ENCODE measurements at regions not wholly inside any gene's neighbourhood (a gene's known extent, or its start where the extent isn't known, plus 50 kb on each side); places are given as distances from the start of the nearest gene placed in this dataset.

GRCh38 chr17:6322316-6322715 lies 112.6 kb downstream of the AIPL1 start:
- no peaks in the 10 kb centered on the region for H3K36me3 ChIP-seq (ENCODE audit: control insufficient read depth in 4 of 4, insufficient read depth in 4 of 4, low read length in 4 of 4)
- no peak for ATAC-seq (ENCODE audit: insufficient read depth, low FRiP score)
- H3K9me3 ChIP-seq (ENCODE audit: control insufficient read depth in 4 of 4, insufficient read depth in 3 of 4, low read length in 3 of 4): peaks cover 0 to 2% (median 0%) of the 10 kb centered on the region in 4 donors
- no peak overlapping the region for H3K9ac ChIP-seq (ENCODE audit: insufficient read depth in 1 of 2, low read length in 2 of 2)
- TF ChIP-seq CTCF (IDR thresholded peaks at IDR 0.05; ENCODE audit: control extremely low read depth, extremely low read depth): no peak
- peaks cover 0 to 11% (median 0%) of the 10 kb centered on the region in 5 donors for H3K4me1 ChIP-seq (ENCODE audit: control insufficient read depth in 5 of 5, insufficient read depth in 5 of 5, low read length in 5 of 5)
- H3K4me3 ChIP-seq: no peak overlapping the region
- H3K27ac ChIP-seq (ENCODE audit: low read depth in 1 of 2, low read length in 1 of 2): no peak overlapping the region
- 89 to 91% methylated on average over 4 of the region's 4 CpGs for WGBS, 2 donors
- peaks cover 0 to 4% (median 0%) of the 10 kb centered on the region in 3 donors for H3K27me3 ChIP-seq (ENCODE audit: control insufficient read depth in 3 of 3, insufficient read depth in 3 of 3, low read length in 2 of 3)
- DNase-seq: no peak

- WGBS, 2 donors: 68 to 73% methylated on average over 3 of the region's 3 CpGs
- no peak for TF ChIP-seq CTCF (IDR thresholded peaks at IDR 0.05; ENCODE audit: control extremely low read depth, extremely low read depth)
Observed at GRCh38 chr17:6314311-6314710, 120.6 kb downstream of the AIPL1 start.

GRCh38 chr17:6313835-6314234 lies 121.1 kb downstream of the AIPL1 start:
- Histone ChIP-seq H3K9ac (ENCODE audit: insufficient read depth in 1 of 2, low read length in 2 of 2) (no peak overlapping the region), H3K36me3 (ENCODE audit: control insufficient read depth in 4 of 4, insufficient read depth in 4 of 4, low read length in 4 of 4) (no peaks in the 10 kb centered on the region), H3K9me3 (ENCODE audit: control insufficient read depth in 4 of 4, insufficient read depth in 3 of 4, low read length in 3 of 4) (peaks cover 0 to 2% (median 0%) of the 10 kb centered on the region in 4 donors), H3K4me3 (no peak overlapping the region), H3K27ac (ENCODE audit: low read depth in 1 of 2, low read length in 1 of 2) (no peak overlapping the region), H3K27me3 (ENCODE audit: control insufficient read depth in 3 of 3, insufficient read depth in 3 of 3, low read length in 2 of 3) (peaks cover 0 to 2% (median 0%) of the 10 kb centered on the region in 3 donors), H3K4me1 (ENCODE audit: control insufficient read depth in 5 of 5, insufficient read depth in 5 of 5, low read length in 5 of 5) (no peaks in the 10 kb centered on the region)
- WGBS, 2 donors: 82 to 88% methylated on average over 12 of the region's 12 CpGs
- DNase-seq (no peak), ATAC-seq (ENCODE audit: insufficient read depth, low FRiP score) (no peak)
- no peak for TF ChIP-seq CTCF (IDR thresholded peaks at IDR 0.05; ENCODE audit: control extremely low read depth, extremely low read depth)

More at GRCh38 chr17:6314311-6314710, 120.6 kb downstream of the AIPL1 start:
- ATAC-seq (ENCODE audit: insufficient read depth, low FRiP score) (no peak), DNase-seq (no peak)
- Histone ChIP-seq H3K9me3 (ENCODE audit: control insufficient read depth in 4 of 4, insufficient read depth in 3 of 4, low read length in 3 of 4) (peaks cover 0 to 2% (median 0%) of the 10 kb centered on the region in 4 donors), H3K9ac (ENCODE audit: insufficient read depth in 1 of 2, low read length in 2 of 2) (no peak overlapping the region), H3K4me1 (ENCODE audit: control insufficient read depth in 5 of 5, insufficient read depth in 5 of 5, low read length in 5 of 5) (no peaks in the 10 kb centered on the region), H3K36me3 (ENCODE audit: control insufficient read depth in 4 of 4, insufficient read depth in 4 of 4, low read length in 4 of 4) (no peaks in the 10 kb centered on the region), H3K27me3 (ENCODE audit: control insufficient read depth in 3 of 3, insufficient read depth in 3 of 3, low read length in 2 of 3) (peaks cover 0 to 2% (median 0%) of the 10 kb centered on the region in 3 donors), H3K27ac (ENCODE audit: low read depth in 1 of 2, low read length in 1 of 2) (no peak overlapping the region), H3K4me3 (no peak overlapping the region)

GRCh38 chr17:6306820-6307219 lies 128.1 kb downstream of the AIPL1 start:
- no peak for ATAC-seq (ENCODE audit: insufficient read depth, low FRiP score)
- TF ChIP-seq CTCF (IDR thresholded peaks at IDR 0.05; ENCODE audit: control extremely low read depth, extremely low read depth): no peak
- no peaks in the 10 kb centered on the region for H3K36me3 ChIP-seq (ENCODE audit: control insufficient read depth in 4 of 4, insufficient read depth in 4 of 4, low read length in 4 of 4)
- no peak for DNase-seq
- no peak overlapping the region for H3K4me3 ChIP-seq
- H3K4me1 ChIP-seq (ENCODE audit: control insufficient read depth in 5 of 5, insufficient read depth in 5 of 5, low read length in 5 of 5): peaks cover 0 to 2% (median 0%) of the 10 kb centered on the region in 5 donors
- no peak overlapping the region for H3K27ac ChIP-seq (ENCODE audit: low read depth in 1 of 2, low read length in 1 of 2)
- H3K9me3 ChIP-seq (ENCODE audit: control insufficient read depth in 4 of 4, insufficient read depth in 3 of 4, low read length in 3 of 4): peaks cover 0 to 11% (median 0%) of the 10 kb centered on the region in 4 donors
- H3K27me3 ChIP-seq (ENCODE audit: control insufficient read depth in 3 of 3, insufficient read depth in 3 of 3, low read length in 2 of 3): peaks cover 0 to 2% (median 0%) of the 10 kb centered on the region in 3 donors
- WGBS, 2 donors: 22 to 37% methylated on average over 4 of the region's 4 CpGs
- no peak overlapping the region for H3K9ac ChIP-seq (ENCODE audit: insufficient read depth in 1 of 2, low read length in 2 of 2)

Data from lung (tissue), 11 donors.